ENCODE measurements at regions not wholly inside any gene's neighbourhood (a gene's known extent, or its start where the extent isn't known, plus 50 kb on each side); places are given as distances from the start of the nearest gene placed in this dataset.

GRCh38 chr1:29563092-29563491 is 326.8 kb downstream of the PTPRU start:
- Histone ChIP-seq H3K4me3 (ENCODE audit: low read length in 2 of 2) (no peak overlapping the region), H3K36me3 (ENCODE audit: control insufficient read depth in 2 of 2, insufficient read depth in 2 of 2, low read length in 1 of 2) (no peaks in the 10 kb centered on the region), H3K9me3 (ENCODE audit: control insufficient read depth in 2 of 2, insufficient read depth in 1 of 2, low read length in 1 of 2) (peaks cover 0 to 17% of the 10 kb centered on the region in 2 donors), H3K27ac (ENCODE audit: low read depth in 1 of 2, low read length in 1 of 2) (no peak overlapping the region), H3K4me1 (ENCODE audit: control insufficient read depth in 2 of 2, insufficient read depth in 2 of 2, low read length in 2 of 2) (no peaks in the 10 kb centered on the region), H3K27me3 (ENCODE audit: control insufficient read depth in 2 of 2, insufficient read depth in 1 of 2, low read length in 1 of 2) (no peaks in the 10 kb centered on the region)
- 91% methylated on average over 3 of the region's 3 CpGs for WGBS
- no peak for DNase-seq (ENCODE audit: low read depth in 6 of 9, low spot score in 9 of 9)

- WGBS = 62% methylated on average over 3 of the region's 3 CpGs
- no peak overlapping the region for H3K27ac ChIP-seq (ENCODE audit: low read depth in 1 of 2, low read length in 1 of 2)
- no peak overlapping the region for H3K4me3 ChIP-seq (ENCODE audit: low read length in 2 of 2)
- no peaks in the 10 kb centered on the region for H3K27me3 ChIP-seq (ENCODE audit: control insufficient read depth in 2 of 2, insufficient read depth in 1 of 2, low read length in 1 of 2)
- peaks cover 0 to 10% of the 10 kb centered on the region in 2 donors for H3K4me1 ChIP-seq (ENCODE audit: control insufficient read depth in 2 of 2, insufficient read depth in 2 of 2, low read length in 2 of 2)
- H3K36me3 ChIP-seq (ENCODE audit: control insufficient read depth in 2 of 2, insufficient read depth in 2 of 2, low read length in 1 of 2) = no peaks in the 10 kb centered on the region
- peaks cover 1 to 17% of the 10 kb centered on the region in 2 donors for H3K9me3 ChIP-seq (ENCODE audit: control insufficient read depth in 2 of 2, insufficient read depth in 1 of 2, low read length in 1 of 2)
- DNase-seq (ENCODE audit: low read depth in 6 of 9, low spot score in 9 of 9) = no peak
These were observed 322.7 kb downstream of the PTPRU start for GRCh38 chr1:29559056-29559455.

GRCh38 chr1:29557701-29558600 is 321.6 kb downstream of the PTPRU start:
- H3K4me3 ChIP-seq (ENCODE audit: low read length in 2 of 2) = no peak overlapping the region
- H3K4me1 ChIP-seq (ENCODE audit: control insufficient read depth in 2 of 2, insufficient read depth in 2 of 2, low read length in 2 of 2) = peaks cover 0 to 10% of the 10 kb centered on the region in 2 donors
- no peaks in the 10 kb centered on the region for H3K36me3 ChIP-seq (ENCODE audit: control insufficient read depth in 2 of 2, insufficient read depth in 2 of 2, low read length in 1 of 2)
- WGBS = 79% methylated on average over 16 of the region's 16 CpGs
- DNase-seq (ENCODE audit: low read depth in 6 of 9, low spot score in 9 of 9) = no peak
- peaks cover 1 to 13% of the 10 kb centered on the region in 2 donors for H3K9me3 ChIP-seq (ENCODE audit: control insufficient read depth in 2 of 2, insufficient read depth in 1 of 2, low read length in 1 of 2)
- no peak overlapping the region for H3K27ac ChIP-seq (ENCODE audit: low read depth in 1 of 2, low read length in 1 of 2)
- H3K27me3 ChIP-seq (ENCODE audit: control insufficient read depth in 2 of 2, insufficient read depth in 1 of 2, low read length in 1 of 2) = no peaks in the 10 kb centered on the region

GRCh38 chr1:29557066-29557465 is 320.7 kb downstream of the PTPRU start:
- 74% methylated on average over 5 of the region's 5 CpGs for WGBS
- Histone ChIP-seq H3K27me3 (ENCODE audit: control insufficient read depth in 2 of 2, insufficient read depth in 1 of 2, low read length in 1 of 2) (no peaks in the 10 kb centered on the region), H3K4me1 (ENCODE audit: control insufficient read depth in 2 of 2, insufficient read depth in 2 of 2, low read length in 2 of 2) (peaks cover 0 to 10% of the 10 kb centered on the region in 2 donors), H3K4me3 (ENCODE audit: low read length in 2 of 2) (no peak overlapping the region), H3K27ac (ENCODE audit: low read depth in 1 of 2, low read length in 1 of 2) (no peak overlapping the region), H3K36me3 (ENCODE audit: control insufficient read depth in 2 of 2, insufficient read depth in 2 of 2, low read length in 1 of 2) (no peaks in the 10 kb centered on the region), H3K9me3 (ENCODE audit: control insufficient read depth in 2 of 2, insufficient read depth in 1 of 2, low read length in 1 of 2) (peaks cover 1 to 5% of the 10 kb centered on the region in 2 donors)
- DNase-seq (ENCODE audit: low read depth in 6 of 9, low spot score in 9 of 9) = no peak

GRCh38 chr1:29556657-29557056 is 320.3 kb downstream of the PTPRU start:
- no peaks in the 10 kb centered on the region for H3K36me3 ChIP-seq (ENCODE audit: control insufficient read depth in 2 of 2, insufficient read depth in 2 of 2, low read length in 1 of 2)
- 65% methylated on average over 4 of the region's 4 CpGs for WGBS
- no peak for DNase-seq (ENCODE audit: low read depth in 6 of 9, low spot score in 9 of 9)
- H3K27ac ChIP-seq (ENCODE audit: low read depth in 1 of 2, low read length in 1 of 2) = no peak overlapping the region
- H3K4me3 ChIP-seq (ENCODE audit: low read length in 2 of 2) = no peak overlapping the region
- H3K9me3 ChIP-seq (ENCODE audit: control insufficient read depth in 2 of 2, insufficient read depth in 1 of 2, low read length in 1 of 2) = peaks cover 1% of the 10 kb centered on the region in 2 donors
- no peaks in the 10 kb centered on the region for H3K27me3 ChIP-seq (ENCODE audit: control insufficient read depth in 2 of 2, insufficient read depth in 1 of 2, low read length in 1 of 2)
- H3K4me1 ChIP-seq (ENCODE audit: control insufficient read depth in 2 of 2, insufficient read depth in 2 of 2, low read length in 2 of 2) = peaks cover 0 to 10% of the 10 kb centered on the region in 2 donors

GRCh38 chr1:29555043-29555620 is 318.8 kb downstream of the PTPRU start:
- Histone ChIP-seq H3K27me3 (ENCODE audit: control insufficient read depth in 2 of 2, insufficient read depth in 1 of 2, low read length in 1 of 2) (no peaks in the 10 kb centered on the region), H3K4me1 (ENCODE audit: control insufficient read depth in 2 of 2, insufficient read depth in 2 of 2, low read length in 2 of 2) (peaks cover 0 to 10% of the 10 kb centered on the region in 2 donors), H3K27ac (ENCODE audit: low read depth in 1 of 2, low read length in 1 of 2) (no peak overlapping the region), H3K9me3 (ENCODE audit: control insufficient read depth in 2 of 2, insufficient read depth in 1 of 2, low read length in 1 of 2) (peaks cover 0 to 1% of the 10 kb centered on the region in 2 donors), H3K36me3 (ENCODE audit: control insufficient read depth in 2 of 2, insufficient read depth in 2 of 2, low read length in 1 of 2) (no peaks in the 10 kb centered on the region), H3K4me3 (ENCODE audit: low read length in 2 of 2) (no peak overlapping the region)
- WGBS = 13% methylated on average over 10 of the region's 10 CpGs
- no peak for DNase-seq (ENCODE audit: low read depth in 6 of 9, low spot score in 9 of 9)

- H3K4me3 ChIP-seq (ENCODE audit: low read length in 2 of 2) = no peak overlapping the region
- H3K27ac ChIP-seq (ENCODE audit: low read depth in 1 of 2, low read length in 1 of 2) = no peak overlapping the region
- H3K4me1 ChIP-seq (ENCODE audit: control insufficient read depth in 2 of 2, insufficient read depth in 2 of 2, low read length in 2 of 2) = peaks cover 0 to 10% of the 10 kb centered on the region in 2 donors
- H3K9me3 ChIP-seq (ENCODE audit: control insufficient read depth in 2 of 2, insufficient read depth in 1 of 2, low read length in 1 of 2) = peaks cover 0 to 1% of the 10 kb centered on the region in 2 donors
- no peaks in the 10 kb centered on the region for H3K27me3 ChIP-seq (ENCODE audit: control insufficient read depth in 2 of 2, insufficient read depth in 1 of 2, low read length in 1 of 2)
- no peak for DNase-seq (ENCODE audit: low read depth in 6 of 9, low spot score in 9 of 9)
- H3K36me3 ChIP-seq (ENCODE audit: control insufficient read depth in 2 of 2, insufficient read depth in 2 of 2, low read length in 1 of 2) = no peaks in the 10 kb centered on the region
- 81% methylated on average over 2 of the region's 2 CpGs for WGBS
These were observed 318.0 kb downstream of the PTPRU start for GRCh38 chr1:29554208-29554778.

GRCh38 chr1:29551123-29551936 is 315.0 kb downstream of the PTPRU start:
- H3K4me3 ChIP-seq (ENCODE audit: low read length in 2 of 2) = no peak overlapping the region
- no peak for DNase-seq (ENCODE audit: low read depth in 6 of 9, low spot score in 9 of 9)
- no peaks in the 10 kb centered on the region for H3K36me3 ChIP-seq (ENCODE audit: control insufficient read depth in 2 of 2, insufficient read depth in 2 of 2, low read length in 1 of 2)
- H3K27me3 ChIP-seq (ENCODE audit: control insufficient read depth in 2 of 2, insufficient read depth in 1 of 2, low read length in 1 of 2) = no peaks in the 10 kb centered on the region
- H3K27ac ChIP-seq (ENCODE audit: low read depth in 1 of 2, low read length in 1 of 2) = no peak overlapping the region
- 92% methylated on average over 21 of the region's 21 CpGs for WGBS
- peaks cover 0 to 10% of the 10 kb centered on the region in 2 donors for H3K4me1 ChIP-seq (ENCODE audit: control insufficient read depth in 2 of 2, insufficient read depth in 2 of 2, low read length in 2 of 2)
- H3K9me3 ChIP-seq (ENCODE audit: control insufficient read depth in 2 of 2, insufficient read depth in 1 of 2, low read length in 1 of 2) = peaks cover 0 to 1% of the 10 kb centered on the region in 2 donors
